Hematopoietic multipotent progenitor cell (in vitro differentiated cells): ENCODE measurements at regions not wholly inside any gene's neighbourhood (a gene's known extent, or its start where the extent isn't known, plus 50 kb on each side); places are given as distances from the start of the nearest gene placed in this dataset.
A peak's percentile ranks its signal among the peaks of the same experiment; 100 is the strongest.
"Not testable (repeated sequence)": the region's sequence is repeated elsewhere in the genome, so short reads cannot be mapped to it uniquely, and the experiment has no call there.

Experiments used
- DNase-seq, 3 donors: peaks; one replicate each; pipeline ENCODE4 v3.0.0-alpha.2; 2011 to 2015; ENCODE audit warnings: low read depth in 2 of 3, low spot score in 2 of 3

GRCh38 chr1:182229921-182230491, 161.6 kb downstream of the GLUL start:
- DNase-seq: no peak

- no peak for DNase-seq
Measured at GRCh38 chr1:182229451-182229850, 162.1 kb downstream of the GLUL start.

- no peak for DNase-seq
Measured at GRCh38 chr1:182227864-182228547, 163.6 kb downstream of the GLUL start.

GRCh38 chr1:182226618-182227017, 165.0 kb downstream of the GLUL start:
- DNase-seq: no peak

- not testable (repeated sequence) for DNase-seq
Measured at GRCh38 chr1:182225755-182226154, 164.2 kb upstream of the ZNF648 start.

GRCh38 chr1:182221990-182222389, 160.5 kb upstream of the ZNF648 start:
- DNase-seq: not testable (repeated sequence)

- not testable (repeated sequence) for DNase-seq
Measured at GRCh38 chr1:182221367-182221766, 159.9 kb upstream of the ZNF648 start.

GRCh38 chr1:182217967-182218366, 156.5 kb upstream of the ZNF648 start:
- DNase-seq: no peak

GRCh38 chr1:182217071-182217470, 155.6 kb upstream of the ZNF648 start:
- DNase-seq: no peak

GRCh38 chr1:182215764-182216163, 154.3 kb upstream of the ZNF648 start:
- DNase-seq: no peak

GRCh38 chr1:182213163-182213562, 151.7 kb upstream of the ZNF648 start:
- peak in 1 of 3 donors; percentile 40 for DNase-seq

- no peak for DNase-seq
Measured at GRCh38 chr1:182211386-182211785, 149.9 kb upstream of the ZNF648 start.

- DNase-seq: no peak
Measured at GRCh38 chr1:182210417-182210816, 148.9 kb upstream of the ZNF648 start.

- no peak for DNase-seq
Measured at GRCh38 chr1:182207300-182207699, 145.8 kb upstream of the ZNF648 start.

- DNase-seq: peak in 1 of 3 donors; percentile 24
Measured at GRCh38 chr1:182206626-182207239, 145.2 kb upstream of the ZNF648 start.

GRCh38 chr1:182205351-182206022, 144.0 kb upstream of the ZNF648 start:
- DNase-seq: no peak

GRCh38 chr1:182203191-182203875, 141.8 kb upstream of the ZNF648 start:
- no peak for DNase-seq

GRCh38 chr1:182201490-182201889, 140.0 kb upstream of the ZNF648 start:
- not testable (repeated sequence) for DNase-seq

GRCh38 chr1:182200025-182200812, 138.7 kb upstream of the ZNF648 start:
- DNase-seq: no peak

- DNase-seq: peak in 1 of 3 donors; percentile 9
Measured at GRCh38 chr1:182198006-182198605, 136.6 kb upstream of the ZNF648 start.
